SK-N-SH (cell line): ENCODE measurements at regions not wholly inside any gene's neighbourhood (a gene's known extent, or its start where the extent isn't known, plus 50 kb on each side); places are given as distances from the start of the nearest gene placed in this dataset.

ENCODE experiments used
- CTCF ChIA-PET: fragments of 300-600, 350-600 bp; formaldehyde crosslinking; extraction: SDS; loops from one replicate; lab custom pipeline; 2021; lab: Yijun Ruan, JAX
- POLR2A ChIA-PET: fragments of 350-600 bp; sonication (Branson Sonifier 250); formaldehyde crosslinking; extraction: SDS; loops from one replicate; lab custom pipeline; 2020; ENCODE audit warnings: antibody characterized with exemption, inconsistent platforms; lab: Yijun Ruan, JAX
- DNase-seq: peaks from one replicate; pipeline ENCODE4 v3.0.0; 2012
- H2AFZ ChIP-seq: fragments of 200-600 bp; sonication (generic); 2 replicates; pipeline ENCODE4 v1.8.1; 2016; ENCODE audit warnings: antibody characterized with exemption, mild to moderate bottlenecking, low read depth
- H3F3A ChIP-seq: fragments of 200-600 bp; sonication (generic); replicated peaks from 2 replicates; pipeline ENCODE3; 2016; ENCODE audit warnings: antibody characterized with exemption, mild to moderate bottlenecking; ENCODE audit not compliant: insufficient read depth
- H3K27ac ChIP-seq, 2 experiments: fragments of 200-500 bp in 1 of 2; fragments of 200-600 bp in 1 of 2; sonication (Bioruptor generic) in 1 of 2; sonication (generic), shearing (Covaris generic) in 1 of 2; 2 replicates each; pipeline versions ENCODE4 v1.5.1 to v1.6.1; 2014 to 2016; ENCODE audit warnings: low read depth in 2 of 2, inconsistent platforms in 1 of 2, low read length in 1 of 2, mild to moderate bottlenecking in 1 of 2, mixed read lengths in 1 of 2
- H3K27me3 ChIP-seq: fragments of 200-600 bp; sonication (generic), shearing (Covaris generic); 2 replicates; pipeline ENCODE4 v1.6.1; 2016; ENCODE audit warnings: mixed run types; ENCODE audit not compliant: insufficient read depth
- H3K36me3 ChIP-seq, 2 experiments: fragments of 200-500 bp in 1 of 2; fragments of 200-600 bp in 1 of 2; sonication (Bioruptor generic) in 1 of 2; sonication (generic) in 1 of 2; replicated peaks in 1 of 2; 2 replicates each; pipeline versions ENCODE3 to v1.5.1; 2014 to 2016; ENCODE audit warnings: low read length in 1 of 2, mild to moderate bottlenecking in 1 of 2; ENCODE audit not compliant: insufficient read depth in 2 of 2, control insufficient read depth in 1 of 2
- H3K4me1 ChIP-seq, 2 experiments: fragments of 200-500 bp in 1 of 2; fragments of 200-600 bp in 1 of 2; sonication (Bioruptor generic) in 1 of 2; sonication (generic), shearing (Covaris generic) in 1 of 2; 2 replicates each; pipeline versions ENCODE4 v1.5.1 to v1.6.1; 2014 to 2016; ENCODE audit warnings: low read depth in 1 of 2, low read length in 1 of 2, mixed run types in 1 of 2; ENCODE audit not compliant: insufficient read depth in 2 of 2, control insufficient read depth in 1 of 2
- H3K4me2 ChIP-seq: fragments of 200-600 bp; sonication (generic), shearing (Covaris generic); 2 replicates; pipeline ENCODE4 v1.6.1; 2017; ENCODE audit warnings: mixed run types
- H3K4me3 ChIP-seq, 2 experiments: fragments of 200-500 bp in 1 of 2; fragments of 200-600 bp in 1 of 2; sonication (Bioruptor generic) in 1 of 2; sonication (generic), shearing (Covaris generic) in 1 of 2; 2 replicates each; pipeline versions ENCODE4 v1.5.1 to v1.8.1; 2014 to 2016; ENCODE audit warnings: low read depth in 2 of 2, inconsistent platforms in 1 of 2, low read length in 1 of 2, mild to moderate bottlenecking in 1 of 2, mixed read lengths in 1 of 2, moderate library complexity in 1 of 2
- H3K79me2 ChIP-seq: fragments of 200-600 bp; sonication (generic); 2 replicates; pipeline ENCODE4 v1.8.1; 2017; ENCODE audit warnings: mild to moderate bottlenecking; ENCODE audit not compliant: insufficient read depth
- H3K9ac ChIP-seq: fragments of 200-600 bp; sonication (generic); 2 replicates; pipeline ENCODE4 v1.6.1; 2017; ENCODE audit warnings: mixed run types
- H3K9me2 ChIP-seq: fragments of 200-600 bp; sonication (generic); 2 replicates; pipeline ENCODE4 v1.6.1; 2017; ENCODE audit warnings: mixed run types
- H3K9me3 ChIP-seq: fragments of 200-600 bp; sonication (generic); 2 replicates; pipeline ENCODE4 v1.6.1; 2017; ENCODE audit warnings: mixed run types, mild to moderate bottlenecking, moderate library complexity
- H4K20me1 ChIP-seq: fragments of 200-600 bp; sonication (generic); 2 replicates; pipeline ENCODE4 v1.6.1; 2017; ENCODE audit warnings: mild to moderate bottlenecking, mixed run types; ENCODE audit not compliant: insufficient read depth
- CTCF ChIP-seq: fragments of 200-600 bp; sonication (generic); IDR thresholded peaks from 2 replicates; pipeline ENCODE4 v1.6.1; 2017; ENCODE audit warnings: antibody characterized with exemption, mild to moderate bottlenecking, moderate library complexity
- FOXJ3 ChIP-seq: sonication (generic); formaldehyde crosslinking; IDR thresholded peaks from 2 replicates; pipeline ENCODE4 v1.5.1; 2020; ENCODE audit warnings: mild to moderate bottlenecking, missing genetic modification reagents
- MAX ChIP-seq: IDR thresholded peaks from 2 replicates; pipeline ENCODE4 v1.4.0; 2012; ENCODE audit warnings: low read depth
- REST ChIP-seq: IDR thresholded peaks from 2 replicates; pipeline ENCODE4 v1.6.1; 2012; ENCODE audit warnings: mild to moderate bottlenecking, low read depth, low read length, moderate library complexity
- USF2 ChIP-seq: fragments of 150-350 bp; IDR thresholded peaks from 2 replicates; pipeline ENCODE4 v1.6.1; 2017; ENCODE audit warnings: antibody characterized with exemption, low read length, low read depth, borderline replicate concordance
- WGBS: methylation state at CpG from one replicate; pipeline ENCODE4 v1.1.6; 2017; ENCODE audit warnings: low lambda C conversion rate; 5-methylcytosine and 5-hydroxymethylcytosine counted together

- no peak overlapping the region for H3K4me2 ChIP-seq
- no peak overlapping the region for H3K9ac ChIP-seq
- no peaks in the 10 kb centered on the region for H3K36me3 ChIP-seq
- H3K27ac ChIP-seq: no peak overlapping the region
- H4K20me1 ChIP-seq: no peaks in the 10 kb centered on the region
- H3K27me3 ChIP-seq: no peaks in the 10 kb centered on the region
- no peak overlapping the region for H2AFZ ChIP-seq
- H3K79me2 ChIP-seq: no peaks in the 10 kb centered on the region
- no peaks in the 10 kb centered on the region for H3F3A ChIP-seq
- WGBS: 88% methylated on average over 1 of the region's 1 CpG
- H3K4me3 ChIP-seq: no peak overlapping the region
- TF ChIP-seq REST (no peak), MAX (no peak)
- POLR2A ChIA-PET: no interaction called here
- no peak for DNase-seq
- CTCF ChIA-PET: interaction anchor here (1.0 to 3.7 kb wide), 3 partner anchors 8 to 298 kb away, joined by 3 to 26 read pairs (median 4); no protein-coding TSS in a partner anchor
- peaks cover 0 to 21% of the 10 kb centered on the region in 2 experiments; a peak in 2 of 4 replicates for H3K4me1 ChIP-seq
- no peaks in the 10 kb centered on the region for H3K9me2 ChIP-seq
- no peaks in the 10 kb centered on the region for H3K9me3 ChIP-seq
Observed at GRCh38 chr15:31498329-31498728, 171.7 kb downstream of the KLF13 start.

- no peak for DNase-seq
- H3K9ac ChIP-seq: no peak overlapping the region
- no peaks in the 10 kb centered on the region for H3K36me3 ChIP-seq
- H2AFZ ChIP-seq: no peak overlapping the region
- no peaks in the 10 kb centered on the region for H3K9me2 ChIP-seq
- 59% methylated on average over 4 of the region's 4 CpGs for WGBS
- no peak for TF ChIP-seq USF2
- no peak for TF ChIP-seq FOXJ3 (CRISPR knock-in tag)
- no peak for TF ChIP-seq REST
- no peak for TF ChIP-seq CTCF
- CTCF ChIA-PET: interaction anchor here (1.0 to 3.7 kb wide), 3 partner anchors 8 to 298 kb away, joined by 3 to 26 read pairs (median 4); no protein-coding TSS in a partner anchor
- no peak overlapping the region for H3K27ac ChIP-seq
- no peak overlapping the region for H3K4me2 ChIP-seq
- H3F3A ChIP-seq: no peaks in the 10 kb centered on the region
- no peaks in the 10 kb centered on the region for H3K9me3 ChIP-seq
- H3K79me2 ChIP-seq: no peaks in the 10 kb centered on the region
- peaks cover 0 to 21% of the 10 kb centered on the region in 2 experiments; a peak in 2 of 4 replicates for H3K4me1 ChIP-seq
- no peaks in the 10 kb centered on the region for H3K27me3 ChIP-seq
- POLR2A ChIA-PET: no interaction called here
- no peak overlapping the region for H3K4me3 ChIP-seq
- no peaks in the 10 kb centered on the region for H4K20me1 ChIP-seq
Observed at GRCh38 chr15:31498756-31499155, 172.1 kb downstream of the KLF13 start.
